ENCODE measurements at regions not wholly inside any gene's neighbourhood (a gene's known extent, or its start where the extent isn't known, plus 50 kb on each side); places are given as distances from the start of the nearest gene placed in this dataset.

DNA sequence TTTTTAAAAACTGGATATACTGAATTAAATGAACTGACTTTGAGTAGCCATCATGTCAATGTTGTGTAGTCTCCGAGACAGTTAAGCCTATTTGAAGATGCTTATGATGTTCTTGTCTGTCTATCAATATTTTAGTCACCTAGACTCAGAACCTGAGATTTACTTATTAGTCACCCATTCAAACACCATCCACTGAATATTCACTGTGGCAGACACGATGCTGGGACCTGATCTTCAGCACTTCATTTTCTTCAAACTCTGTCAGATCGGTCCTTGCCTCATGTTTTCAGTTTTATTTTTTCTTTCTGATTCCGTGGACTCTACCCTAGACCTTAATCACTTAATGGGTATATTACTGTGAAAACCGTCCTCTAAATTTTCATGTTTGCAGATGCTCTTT, 123.7 kb upstream of the MCHR2 start:
- ATAC-seq: no peak
- no peak overlapping the region for H3K27ac ChIP-seq
- intact Hi-C loops (cut with DNase I): loop anchor here in 2 of 3 donors (5.0 to 10.0 kb wide), 2 partner anchors 365 to 547 kb away; no protein-coding TSS in a partner anchor
- no peaks in the 10 kb centered on the region for H3K9me3 ChIP-seq
- H3K4me3 ChIP-seq: no peak overlapping the region
- no peaks in the 10 kb centered on the region for H3K27me3 ChIP-seq
- DNase-seq: no peak
- no peaks in the 10 kb centered on the region for H3K36me3 ChIP-seq
- no peaks in the 10 kb centered on the region for H3K4me1 ChIP-seq
- TF ChIP-seq, protein P1, sequence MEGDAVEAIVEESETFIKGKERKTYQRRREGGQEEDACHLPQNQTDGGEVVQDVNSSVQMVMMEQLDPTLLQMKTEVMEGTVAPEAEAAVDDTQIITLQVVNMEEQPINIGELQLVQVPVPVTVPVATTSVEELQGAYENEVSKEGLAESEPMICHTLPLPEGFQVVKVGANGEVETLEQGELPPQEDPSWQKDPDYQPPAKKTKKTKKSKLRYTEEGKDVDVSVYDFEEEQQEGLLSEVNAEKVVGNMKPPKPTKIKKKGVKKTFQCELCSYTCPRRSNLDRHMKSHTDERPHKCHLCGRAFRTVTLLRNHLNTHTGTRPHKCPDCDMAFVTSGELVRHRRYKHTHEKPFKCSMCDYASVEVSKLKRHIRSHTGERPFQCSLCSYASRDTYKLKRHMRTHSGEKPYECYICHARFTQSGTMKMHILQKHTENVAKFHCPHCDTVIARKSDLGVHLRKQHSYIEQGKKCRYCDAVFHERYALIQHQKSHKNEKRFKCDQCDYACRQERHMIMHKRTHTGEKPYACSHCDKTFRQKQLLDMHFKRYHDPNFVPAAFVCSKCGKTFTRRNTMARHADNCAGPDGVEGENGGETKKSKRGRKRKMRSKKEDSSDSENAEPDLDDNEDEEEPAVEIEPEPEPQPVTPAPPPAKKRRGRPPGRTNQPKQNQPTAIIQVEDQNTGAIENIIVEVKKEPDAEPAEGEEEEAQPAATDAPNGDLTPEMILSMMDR (IDR thresholded peaks at IDR 0.05): no peak
- FAIRE-seq: no peak
- WGBS, 2 donors: 63 to 78% methylated on average over 5 of the region's 5 CpGs

DNA sequence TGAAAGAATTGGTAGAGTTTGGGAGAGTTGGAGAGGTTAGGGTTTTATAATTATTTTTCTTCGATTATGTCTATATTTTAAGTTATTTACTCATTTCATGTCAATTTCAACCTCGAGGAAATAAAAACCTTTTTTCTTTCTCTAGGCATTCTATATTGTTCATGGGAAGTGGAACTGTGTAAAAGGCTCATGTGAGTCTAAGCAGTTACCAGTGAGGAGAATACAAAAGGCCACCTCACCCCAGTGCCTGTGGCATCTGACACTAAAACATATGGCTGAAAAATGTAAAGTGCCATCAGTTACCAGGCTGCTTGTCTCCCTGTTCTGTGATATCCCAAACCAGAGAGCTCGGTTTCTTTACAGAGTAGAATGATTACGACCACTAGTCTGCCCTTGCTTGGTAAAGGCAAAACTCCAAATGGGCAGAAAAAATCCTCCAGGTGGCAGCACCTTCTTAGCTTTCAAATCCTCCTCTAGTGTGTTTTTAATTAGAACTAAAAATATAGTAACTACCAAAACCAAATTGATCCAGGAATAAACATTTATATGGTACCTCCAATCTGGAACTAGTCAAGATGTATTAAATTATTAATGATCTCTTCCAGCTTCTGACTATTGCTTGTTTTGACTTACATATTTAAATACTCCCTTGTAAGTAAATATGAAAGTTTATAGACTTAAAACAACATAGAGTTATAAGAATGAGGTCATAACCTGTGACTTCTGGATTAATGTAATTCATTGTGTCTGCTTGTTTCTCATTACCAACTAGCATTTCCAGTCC, 122.6 kb upstream of the MCHR2 start:
- H3K27ac ChIP-seq: no peak overlapping the region
- WGBS, 2 donors: 5 to 10% methylated on average over 4 of the region's 4 CpGs
- H3K4me1 ChIP-seq: no peaks in the 10 kb centered on the region
- peak in 2 of 6 donors; percentile 14 to 51 for DNase-seq
- TF ChIP-seq, protein P1 (IDR thresholded peaks at IDR 0.05): peak; percentile 21 to 60 (median 50)
- no peaks in the 10 kb centered on the region for H3K9me3 ChIP-seq
- FAIRE-seq: no peak
- ATAC-seq: peak; percentile 61 to 84 (median 74)
- H3K27me3 ChIP-seq: no peaks in the 10 kb centered on the region
- intact Hi-C loops (cut with DNase I): loop anchor here in 2 of 3 donors (5.0 to 10.0 kb wide), 2 partner anchors 366 to 548 kb away; no protein-coding TSS in a partner anchor
- no peaks in the 10 kb centered on the region for H3K36me3 ChIP-seq
- no peak overlapping the region for H3K4me3 ChIP-seq

DNA sequence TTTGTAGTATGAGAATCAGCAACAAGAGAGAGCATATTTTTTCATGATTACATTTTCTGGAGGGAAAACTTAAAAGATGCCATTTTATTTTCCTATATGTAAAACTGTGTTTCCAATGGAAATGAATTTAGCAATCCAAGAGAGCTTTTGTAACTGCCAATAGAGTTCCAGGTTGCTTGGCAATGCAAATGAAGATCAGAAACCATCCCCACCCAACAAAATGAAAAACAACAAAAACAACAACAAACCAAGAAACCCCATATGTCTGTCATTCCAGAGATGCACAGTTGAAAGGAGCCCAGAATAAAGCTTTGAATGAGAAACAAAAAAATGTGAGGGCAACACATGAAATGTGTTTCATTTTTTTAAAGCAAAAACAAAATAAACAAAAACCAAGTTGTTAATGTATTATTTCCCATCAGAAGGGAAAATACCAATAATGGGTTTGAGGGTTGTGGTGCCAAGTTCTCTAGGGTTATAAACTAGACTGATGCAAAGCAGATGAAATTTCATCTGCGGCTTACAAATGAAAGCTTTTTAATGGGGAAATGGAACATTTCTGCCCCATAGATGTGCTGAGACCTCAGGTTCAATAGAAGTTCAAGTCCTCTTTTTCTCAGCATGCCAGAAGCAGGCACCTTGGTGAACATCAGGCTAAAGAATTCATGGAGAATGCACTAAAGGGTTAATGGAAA, 121.5 kb upstream of the MCHR2 start:
- H3K27ac ChIP-seq: no peak overlapping the region
- no peaks in the 10 kb centered on the region for H3K4me1 ChIP-seq
- no peaks in the 10 kb centered on the region for H3K36me3 ChIP-seq
- intact Hi-C loops (cut with DNase I): loop anchor here in 2 of 3 donors (5.0 to 10.0 kb wide), 2 partner anchors 367 to 549 kb away; no protein-coding TSS in a partner anchor
- no peak for FAIRE-seq
- no peaks in the 10 kb centered on the region for H3K27me3 ChIP-seq
- no peak for DNase-seq
- TF ChIP-seq, protein P1 (IDR thresholded peaks at IDR 0.05): no peak
- ATAC-seq: no peak
- no peak overlapping the region for H3K4me3 ChIP-seq
- WGBS, 2 donors: 67 to 79% methylated on average over 1 of the region's 1 CpG
- H3K9me3 ChIP-seq: no peaks in the 10 kb centered on the region

DNA sequence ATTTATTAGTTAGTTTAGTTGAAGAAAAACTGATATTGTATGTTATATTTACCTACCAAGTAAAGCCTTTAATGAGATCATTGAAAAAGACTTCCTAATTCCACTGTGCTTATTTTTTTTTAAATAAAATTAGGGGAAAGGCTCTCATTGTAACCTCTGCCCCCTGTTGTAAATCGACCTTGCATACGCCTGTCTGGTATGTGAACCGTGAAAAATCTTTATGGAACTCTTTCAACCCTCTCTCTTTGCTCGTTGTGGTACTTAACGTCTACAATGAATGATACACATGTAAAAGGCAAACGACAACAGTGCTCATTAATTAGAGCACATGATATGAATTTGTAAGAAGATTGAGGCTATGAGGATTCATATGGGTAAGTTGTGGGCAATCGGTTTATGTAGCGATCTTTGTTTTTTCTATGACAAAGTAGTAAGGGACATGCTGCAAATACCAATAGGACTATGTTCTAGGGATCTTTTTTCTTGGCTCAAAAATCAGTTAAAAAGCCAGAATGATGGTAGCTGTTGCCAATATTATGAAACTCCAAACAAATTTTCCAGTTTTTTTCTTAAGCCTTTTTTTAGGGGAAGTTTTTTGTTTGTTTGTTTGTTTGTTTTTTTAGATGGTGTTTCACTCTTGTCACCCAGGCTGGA, 119.0 kb upstream of the MCHR2 start:
- TF ChIP-seq, protein P1 (IDR thresholded peaks at IDR 0.05): no peak
- no peaks in the 10 kb centered on the region for H3K27me3 ChIP-seq
- FAIRE-seq (no peak), DNase-seq (no peak), ATAC-seq (no peak)
- no peaks in the 10 kb centered on the region for H3K4me1 ChIP-seq
- no peaks in the 10 kb centered on the region for H3K36me3 ChIP-seq
- 57 to 67% methylated on average over 8 of the region's 8 CpGs for WGBS, 2 donors
- H3K27ac ChIP-seq: no peak overlapping the region
- no peaks in the 10 kb centered on the region for H3K9me3 ChIP-seq
- H3K4me3 ChIP-seq: no peak overlapping the region
- intact Hi-C loops (cut with DNase I): loop anchor here in 2 of 3 donors (10.0 kb wide), 1 partner anchor 552 kb away; no protein-coding TSS in a partner anchor
